ENCODE measurements at regions not wholly inside any gene's neighbourhood (a gene's known extent, or its start where the extent isn't known, plus 50 kb on each side); places are given as distances from the start of the nearest gene placed in this dataset.

- DNase-seq, result no peak
Measured at GRCh38 chr4:177699365-177700213, 257.4 kb upstream of the AGA start.

- no peak for DNase-seq
Measured at GRCh38 chr4:177706916-177707315, 264.7 kb upstream of the AGA start.

GRCh38 chr4:177713454-177713853 lies 271.2 kb upstream of the AGA start:
- DNase-seq, result no peak

DNA sequence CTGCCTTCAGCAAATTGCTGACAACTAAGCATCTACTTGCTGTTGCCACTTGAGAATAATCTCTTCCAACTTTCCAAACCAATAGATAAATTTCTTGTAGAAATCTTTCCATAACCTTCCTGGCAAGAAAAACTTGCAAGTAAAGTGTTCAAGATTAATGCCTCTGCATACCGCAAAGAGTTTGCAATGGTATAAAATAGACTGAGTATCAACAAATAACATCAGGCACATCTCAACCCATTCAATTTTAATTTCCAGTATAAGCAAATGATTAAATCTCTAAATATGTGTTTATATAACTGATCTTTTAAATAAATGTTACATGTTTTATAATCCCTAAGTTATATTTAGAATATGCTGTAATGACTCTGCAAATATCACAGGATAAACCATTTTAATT lies 275.2 kb upstream of the AGA start:
- DNase-seq, result no peak

GRCh38 chr4:177718514-177718913 lies 276.3 kb upstream of the AGA start:
- no peak for DNase-seq

DNA sequence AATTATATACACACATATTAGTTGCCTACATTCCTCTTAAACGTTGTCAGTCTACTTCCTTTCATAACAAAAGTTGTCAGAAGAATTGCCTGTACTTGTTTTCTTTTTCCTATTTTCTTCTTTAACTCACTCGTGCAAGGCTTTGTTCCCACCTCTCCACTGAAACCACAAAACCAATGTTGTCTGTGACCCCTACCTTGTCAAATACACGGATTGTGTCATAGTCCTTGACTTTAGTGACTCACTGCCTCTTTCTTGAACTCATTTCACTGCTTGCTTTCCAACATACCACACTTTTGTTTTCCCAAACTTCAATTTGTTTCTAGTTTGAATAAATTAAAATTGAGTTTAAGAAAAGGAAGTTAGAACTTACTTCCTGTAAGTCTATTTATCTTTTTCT lies 283.9 kb upstream of the AGA start:
- no peak for DNase-seq

DNA sequence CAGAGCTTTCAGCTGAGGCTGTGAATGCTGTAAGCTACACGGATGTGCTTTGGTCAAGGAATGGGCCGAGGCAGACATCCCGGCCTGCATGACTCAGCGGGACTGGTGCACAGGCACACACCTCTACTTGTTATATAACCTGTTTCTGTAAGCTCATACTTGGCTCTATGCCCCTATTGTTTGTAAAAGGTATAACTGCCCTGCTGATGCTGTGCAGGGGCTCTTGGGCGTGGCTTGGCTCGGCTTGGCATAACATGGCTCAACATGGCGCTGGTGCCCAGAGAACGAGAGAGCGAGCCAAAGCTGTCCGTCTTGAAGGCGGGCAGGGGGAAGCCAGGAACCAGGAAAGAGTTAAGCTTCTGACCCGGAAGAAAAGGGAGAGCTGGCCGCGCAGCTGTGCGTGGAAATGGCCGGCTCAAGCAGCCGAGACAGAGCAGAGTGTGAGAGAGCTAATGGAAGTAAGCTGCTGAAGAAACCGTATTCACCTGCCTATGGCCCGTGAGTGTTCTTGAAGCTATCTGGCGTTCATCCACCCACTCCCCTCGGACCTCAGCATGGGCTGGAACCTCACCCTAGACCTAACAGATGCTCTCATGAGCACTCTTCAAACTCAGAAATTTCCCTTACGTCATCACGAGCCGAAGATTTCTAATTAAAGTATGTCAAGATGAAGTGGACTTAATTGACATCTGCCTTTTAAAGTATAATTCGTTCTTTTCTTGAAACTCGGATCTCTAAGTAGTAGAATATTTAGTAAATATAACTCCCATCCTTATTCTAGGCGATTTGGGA lies 286.3 kb upstream of the AGA start:
- no peak for DNase-seq

DNA sequence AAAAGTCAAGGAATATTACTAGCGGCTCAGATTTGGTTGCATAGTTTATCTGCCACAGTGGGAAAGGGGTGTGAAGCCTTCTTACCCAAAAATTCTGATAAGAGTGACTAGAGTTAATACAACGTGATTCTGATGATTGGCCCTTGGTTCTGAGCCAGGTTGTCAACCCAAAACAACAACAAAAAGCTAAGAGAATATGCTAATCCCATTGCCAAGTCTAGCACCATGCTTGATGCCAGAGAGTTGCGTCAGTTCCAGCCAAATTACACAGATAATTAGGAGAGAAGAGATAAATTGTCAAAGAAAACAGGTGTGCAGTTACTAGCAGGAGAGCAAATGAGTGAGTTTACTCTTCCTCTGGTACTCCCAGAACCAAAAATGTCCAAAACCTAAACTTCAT lies 287.4 kb upstream of the AGA start:
- no peak for DNase-seq

GRCh38 chr4:177737387-177737940 lies 295.2 kb upstream of the AGA start:
- DNase-seq, result no peak

- no peak for DNase-seq
Measured at GRCh38 chr4:177740563-177740962, 298.3 kb upstream of the AGA start.

- DNase-seq, result no peak
Measured at GRCh38 chr4:177759729-177760128, 317.5 kb upstream of the AGA start.

- no peak for DNase-seq
Measured at GRCh38 chr4:177761692-177762091, 319.5 kb upstream of the AGA start.

DNA sequence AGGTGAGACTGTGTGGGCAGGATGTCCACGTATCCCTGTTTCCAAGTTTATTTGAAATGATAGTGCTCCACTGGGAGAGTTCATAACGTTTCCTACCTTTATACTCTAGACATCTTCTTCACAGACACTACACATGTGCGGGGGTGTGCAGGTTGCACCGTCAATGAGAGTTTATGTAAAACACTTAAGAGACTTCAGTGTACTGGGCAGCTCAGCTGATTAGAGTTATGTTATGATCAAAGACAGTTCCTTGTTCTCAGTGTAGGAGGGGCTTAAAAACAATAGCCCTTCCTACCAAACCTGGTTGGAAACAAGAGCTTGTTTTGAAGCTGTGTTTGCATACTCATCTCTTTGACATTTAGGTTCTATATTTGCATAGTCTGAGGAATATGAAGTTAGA lies 326.9 kb upstream of the AGA start:
- DNase-seq, result no peak

DNA sequence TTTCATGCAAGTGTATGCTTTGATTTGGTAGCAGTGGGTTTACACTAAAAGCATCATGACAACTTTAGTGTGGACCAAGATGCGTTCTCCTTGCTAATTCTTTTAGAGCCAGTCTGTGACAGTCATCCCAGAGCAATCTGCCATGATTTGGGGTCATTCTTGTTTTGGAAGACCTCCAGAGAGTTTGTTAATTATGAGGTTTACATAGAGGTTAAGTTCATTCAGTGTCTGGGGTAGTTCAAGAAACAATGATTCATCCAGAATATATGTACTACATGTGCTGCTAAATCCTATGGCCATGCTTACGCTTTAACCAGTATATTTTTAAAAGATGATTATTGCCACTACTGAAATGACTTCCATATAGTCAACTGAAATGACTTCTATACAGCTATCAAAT lies 328.5 kb upstream of the AGA start:
- DNase-seq, result no peak

DNA sequence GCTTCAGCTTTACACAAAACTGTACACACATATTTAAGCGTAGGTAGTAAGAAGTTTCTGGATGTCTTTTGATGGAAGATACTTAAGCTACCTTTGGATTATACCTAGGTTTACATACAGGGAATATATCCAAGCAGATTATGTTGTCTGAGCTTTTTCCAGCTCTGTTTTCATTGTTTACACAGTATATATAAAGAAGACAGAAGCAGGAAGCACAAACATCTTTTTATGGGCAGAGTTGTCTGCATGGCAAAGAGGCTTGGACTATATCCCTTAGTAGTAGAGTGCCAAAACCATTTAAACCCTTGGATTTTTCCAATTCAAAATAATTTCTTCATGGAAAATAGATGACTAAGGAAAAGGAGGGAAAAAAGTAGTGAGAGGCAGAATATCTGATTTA lies 329.4 kb upstream of the AGA start:
- DNase-seq, result no peak

DNA sequence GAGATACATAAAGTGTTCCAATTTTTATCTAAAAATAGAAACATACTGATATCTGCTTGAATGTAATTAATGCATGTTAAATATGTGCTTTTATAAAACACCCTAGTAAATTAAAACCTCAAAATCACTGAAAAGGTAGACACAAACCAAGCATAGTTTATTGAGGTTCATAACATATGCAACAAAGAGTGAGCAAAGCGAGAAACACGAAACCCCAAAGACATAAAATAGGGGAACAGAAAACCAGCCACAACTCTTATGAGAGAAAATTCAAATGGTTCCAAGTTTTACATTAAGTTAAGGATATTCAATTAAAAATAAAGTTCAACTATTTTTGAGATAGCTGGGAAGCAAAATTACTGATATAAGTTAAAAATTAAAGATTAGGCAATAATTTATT lies 336.4 kb upstream of the AGA start:
- no peak for DNase-seq

DNA sequence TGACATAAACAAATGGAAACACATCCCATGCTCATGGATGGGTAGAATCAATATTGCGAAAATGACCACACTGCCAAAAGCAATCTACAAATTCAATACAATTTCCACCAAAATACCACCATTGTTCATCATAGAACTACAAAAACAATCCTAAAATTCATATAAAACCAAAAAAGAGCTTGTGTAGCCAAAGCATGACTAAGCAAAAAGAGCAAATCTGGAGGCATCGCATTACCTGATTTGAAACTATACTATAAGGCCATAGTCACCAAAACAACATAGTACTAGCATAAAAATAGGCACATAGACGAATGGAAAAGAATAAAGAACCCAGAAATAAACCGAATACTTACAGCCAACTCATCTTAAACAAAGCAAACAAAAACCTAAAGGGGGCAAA lies 342.8 kb upstream of the AGA start:
- DNase-seq, result no peak

DNA sequence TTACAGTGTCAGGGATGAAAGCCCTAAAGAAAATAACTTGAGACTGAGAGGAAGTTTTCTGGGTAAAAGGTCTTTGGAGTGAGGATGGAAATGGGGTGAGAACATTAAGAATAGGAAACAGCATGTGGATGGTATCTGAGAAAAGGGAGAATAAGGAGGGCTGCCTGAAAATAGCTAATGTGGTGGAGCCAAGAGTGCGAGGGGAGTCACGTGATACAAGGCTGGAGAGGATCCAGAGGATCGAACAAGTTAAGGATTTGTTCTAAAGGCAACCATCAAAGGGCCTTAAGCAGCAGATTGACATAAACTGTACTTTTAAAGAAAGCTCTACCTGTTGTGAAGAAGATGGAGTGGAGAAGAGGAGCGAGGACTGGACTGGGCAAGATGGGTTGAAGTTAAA lies 347.4 kb upstream of the AGA start:
- no peak for DNase-seq

DNA sequence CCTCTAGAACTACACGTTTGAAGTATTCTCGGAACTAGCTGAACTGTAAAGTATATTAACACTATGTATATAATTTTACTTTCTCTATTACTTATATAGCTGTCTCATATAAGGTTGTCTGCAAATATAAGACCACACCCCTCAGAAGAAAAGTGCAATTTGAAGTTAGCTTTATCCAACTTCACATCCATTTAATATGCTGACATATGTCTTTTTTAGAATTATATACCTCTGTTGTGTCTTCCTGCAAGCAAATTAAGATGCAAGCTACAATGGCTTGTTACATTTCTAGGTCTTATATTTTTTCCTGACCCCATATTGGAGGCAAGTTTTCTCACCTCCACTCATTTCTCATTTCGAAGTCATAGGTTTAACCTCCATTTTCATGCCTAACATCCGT lies 349.0 kb upstream of the AGA start:
- no peak for DNase-seq

- DNase-seq, result no peak
Measured at GRCh38 chr4:177796841-177797240, 354.6 kb upstream of the AGA start.

DNA sequence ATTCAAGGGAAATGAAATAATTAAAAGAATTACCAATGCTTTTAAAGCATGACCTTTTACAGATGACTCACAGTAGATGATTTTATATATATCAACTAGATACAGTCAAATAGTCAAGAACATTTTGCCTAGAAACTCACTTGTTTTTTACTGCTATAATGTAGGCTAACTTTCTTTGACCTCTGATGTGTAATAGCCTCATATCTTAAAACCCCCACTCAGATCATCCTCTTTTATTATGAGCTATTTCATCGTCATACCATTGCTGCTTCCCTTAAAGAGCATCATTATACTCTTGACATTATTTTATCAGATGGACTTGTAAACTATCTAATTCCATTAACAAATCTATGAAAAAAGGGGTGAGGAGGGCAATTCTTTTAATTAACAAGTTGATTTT lies 355.9 kb upstream of the AGA start:
- no peak for DNase-seq

DNA sequence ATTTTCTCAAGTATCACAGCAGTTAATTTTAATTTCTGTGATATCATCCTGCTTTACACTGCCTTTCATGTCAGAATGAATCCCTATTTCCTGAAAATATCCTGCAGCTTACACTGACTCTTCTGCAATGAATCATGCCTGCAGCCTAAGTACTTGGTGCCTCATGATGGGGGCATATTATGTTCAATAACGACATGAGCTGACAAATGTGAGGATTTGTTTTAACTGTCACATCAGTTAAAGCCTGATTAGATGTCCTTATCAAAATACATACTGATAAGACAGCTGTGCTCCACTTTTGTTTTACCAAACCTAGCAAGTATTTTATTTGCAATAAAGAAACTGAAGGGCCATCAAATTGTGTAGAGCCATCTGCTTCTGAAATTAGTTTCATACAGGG lies 359.9 kb upstream of the AGA start:
- DNase-seq, result no peak

DNA sequence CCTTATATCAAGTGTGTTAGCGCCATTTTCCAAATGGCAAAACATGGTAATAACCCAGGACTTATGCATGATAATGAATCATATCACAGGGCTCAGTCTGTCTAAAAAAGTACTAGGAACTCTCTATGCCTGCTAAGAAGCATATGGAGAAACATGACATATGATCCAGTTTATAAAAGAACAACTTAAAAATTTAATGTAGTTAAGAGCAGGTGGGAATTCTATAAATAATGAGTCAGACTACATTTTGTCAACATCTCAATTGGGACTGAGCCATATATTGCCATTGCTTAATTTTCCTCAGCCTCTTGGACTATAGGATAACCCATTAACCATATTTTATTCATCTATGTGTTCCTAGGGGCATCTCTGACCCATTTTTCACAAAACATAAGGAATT lies 360.4 kb upstream of the AGA start:
- DNase-seq, result no peak

GRCh38 chr4:177803151-177803550 lies 360.9 kb upstream of the AGA start:
- DNase-seq, result no peak

All from activated T-cell treated with anti-CD3 and anti-CD28 coated beads, Interleukin-2, amount 50 U/mL, for 1 hour (primary cell).